OCI-LY7 (cell line): ENCODE measurements at regions not wholly inside any gene's neighbourhood (a gene's known extent, or its start where the extent isn't known, plus 50 kb on each side); places are given as distances from the start of the nearest gene placed in this dataset.

Experiments
- BruUV-seq: library from RNA; stranded (reverse); fragments of 400-500 nt; replicated peaks from 2 replicates; lab custom pipeline; 2021; lab: Mats Ljungman, UMichigan
- CTCF ChIA-PET: fragments of 300-600 bp; sonication (Branson Sonifier 250); formaldehyde crosslinking; loops from one replicate; lab custom pipeline; 2022; ENCODE audit warnings: antibody characterized with exemption; ENCODE audit not compliant: unreplicated experiment; lab: Charles Lee
- POLR2A ChIA-PET: fragments of 300-600 bp; sonication (Branson Sonifier 250); formaldehyde crosslinking; loops from one replicate; lab custom pipeline; 2022; ENCODE audit warnings: antibody characterized with exemption; lab: Charles Lee
- DNase-seq: peaks from one replicate; pipeline ENCODE4 v3.0.0-alpha.2; 2015; ENCODE audit warnings: low spot score
- H2AFZ ChIP-seq: fragments of 200-600 bp; sonication (generic), shearing (Covaris generic); 2 replicates; pipeline ENCODE4 v1.6.1; 2014; ENCODE audit warnings: mild to moderate bottlenecking, antibody characterized with exemption, low read length, moderate library complexity
- H3K27ac ChIP-seq: fragments of 200-600 bp; sonication (generic); 2 replicates; pipeline ENCODE4 v1.5.1; 2014; ENCODE audit warnings: mixed run types, low read depth, mild to moderate bottlenecking, moderate library complexity, low read length, inconsistent platforms; ENCODE audit not compliant: poor library complexity, severe bottlenecking
- H3K36me3 ChIP-seq: fragments of 200-600 bp; sonication (generic); 2 replicates; pipeline ENCODE4 v1.6.1; 2014; ENCODE audit warnings: mild to moderate bottlenecking, antibody characterized with exemption, low read length, moderate library complexity, mixed read lengths; ENCODE audit not compliant: insufficient read depth
- H3K4me1 ChIP-seq: fragments of 200-600 bp; sonication (generic); 2 replicates; pipeline ENCODE4 v1.5.1; 2014; ENCODE audit warnings: mild to moderate bottlenecking, low read length; ENCODE audit not compliant: insufficient read depth, poor library complexity, severe bottlenecking
- H3K4me2 ChIP-seq: fragments of 200-600 bp; sonication (generic); 2 replicates; pipeline ENCODE4 v1.6.1; 2014; ENCODE audit warnings: mild to moderate bottlenecking, low read length
- H3K4me3 ChIP-seq: fragments of 200-600 bp; sonication (generic); 2 replicates; pipeline ENCODE4 v1.5.1; 2014; ENCODE audit warnings: mild to moderate bottlenecking, low read depth, low read length; ENCODE audit not compliant: poor library complexity, severe bottlenecking
- H3K79me2 ChIP-seq: fragments of 200-600 bp; sonication (generic); 2 replicates; pipeline ENCODE4 v1.6.1; 2016; ENCODE audit warnings: low read depth, mild to moderate bottlenecking, low read length, moderate library complexity, mixed read lengths; ENCODE audit not compliant: insufficient read depth
- H3K9me2 ChIP-seq: fragments of 200-600 bp; sonication (generic); 2 replicates; pipeline ENCODE4 v1.6.1; 2016; ENCODE audit warnings: mild to moderate bottlenecking, low read length, mixed read lengths; ENCODE audit not compliant: insufficient read depth
- H3K9me3 ChIP-seq: fragments of 200-600 bp; sonication (generic); 2 replicates; pipeline ENCODE4 v1.6.1; 2014; ENCODE audit warnings: mild to moderate bottlenecking, mixed run types, low read length, mixed read lengths
- H4K20me1 ChIP-seq: fragments of 200-600 bp; sonication (generic); 2 replicates; pipeline ENCODE4 v1.6.1; 2014; ENCODE audit warnings: mild to moderate bottlenecking, antibody characterized with exemption, low read length, moderate library complexity, mixed read lengths; ENCODE audit not compliant: insufficient read depth
- EZH2phosphoT487 ChIP-seq: fragments of 200-600 bp; sonication (generic); IDR thresholded peaks from 2 replicates; pipeline ENCODE4 v1.6.1; 2018; ENCODE audit warnings: low read depth, borderline replicate concordance, mild to moderate bottlenecking, mixed run types, antibody characterized with exemption, low read length, moderate library complexity, mixed read lengths
- intact Hi-C: fragments of 100-400 bp; cut with micrococcal nuclease; formaldehyde crosslinking; loops from one replicate; pipeline ENCODE4 v1.10.0; 2022; ENCODE audit not compliant: unreplicated experiment
- TF ChIP-seq, protein P1 (sequence below): fragments of 200-600 bp; sonication (generic); conservative IDR thresholded peaks from 2 replicates; pipeline ENCODE4 v1.5.1; 2014; ENCODE audit warnings: mild to moderate bottlenecking, antibody characterized with exemption, low read length, moderate library complexity, mixed read lengths

DNA sequence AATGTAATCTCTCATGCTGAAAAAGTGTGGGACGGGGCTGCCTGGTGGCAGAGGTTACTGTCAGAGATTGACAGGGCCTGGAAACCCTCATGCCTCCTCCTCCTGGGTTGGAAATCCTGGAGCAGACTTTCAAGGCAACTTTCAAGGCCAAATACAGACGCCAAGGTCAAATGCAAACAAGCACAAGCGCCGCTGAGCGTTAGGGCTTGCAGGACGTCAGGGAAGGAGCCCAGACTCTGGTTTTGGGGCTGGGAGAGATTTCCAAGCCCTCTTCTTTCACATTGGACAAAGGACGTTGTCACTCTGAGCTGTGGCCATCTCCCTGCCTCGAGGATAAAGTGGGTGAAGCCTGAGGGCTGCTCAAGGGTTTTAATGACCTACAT lies 120.1 kb downstream of the TWIST2 start:
- H3K36me3 ChIP-seq = no peaks in the 10 kb centered on the region
- H3K4me2 ChIP-seq = no peak overlapping the region
- no peaks in the 10 kb centered on the region for H3K9me3 ChIP-seq
- intact Hi-C loops = no loop called here
- H3K9me2 ChIP-seq = no peaks in the 10 kb centered on the region
- no peaks in the 10 kb centered on the region for H3K4me1 ChIP-seq
- TF ChIP-seq, protein P1, sequence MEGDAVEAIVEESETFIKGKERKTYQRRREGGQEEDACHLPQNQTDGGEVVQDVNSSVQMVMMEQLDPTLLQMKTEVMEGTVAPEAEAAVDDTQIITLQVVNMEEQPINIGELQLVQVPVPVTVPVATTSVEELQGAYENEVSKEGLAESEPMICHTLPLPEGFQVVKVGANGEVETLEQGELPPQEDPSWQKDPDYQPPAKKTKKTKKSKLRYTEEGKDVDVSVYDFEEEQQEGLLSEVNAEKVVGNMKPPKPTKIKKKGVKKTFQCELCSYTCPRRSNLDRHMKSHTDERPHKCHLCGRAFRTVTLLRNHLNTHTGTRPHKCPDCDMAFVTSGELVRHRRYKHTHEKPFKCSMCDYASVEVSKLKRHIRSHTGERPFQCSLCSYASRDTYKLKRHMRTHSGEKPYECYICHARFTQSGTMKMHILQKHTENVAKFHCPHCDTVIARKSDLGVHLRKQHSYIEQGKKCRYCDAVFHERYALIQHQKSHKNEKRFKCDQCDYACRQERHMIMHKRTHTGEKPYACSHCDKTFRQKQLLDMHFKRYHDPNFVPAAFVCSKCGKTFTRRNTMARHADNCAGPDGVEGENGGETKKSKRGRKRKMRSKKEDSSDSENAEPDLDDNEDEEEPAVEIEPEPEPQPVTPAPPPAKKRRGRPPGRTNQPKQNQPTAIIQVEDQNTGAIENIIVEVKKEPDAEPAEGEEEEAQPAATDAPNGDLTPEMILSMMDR = no peak
- H4K20me1 ChIP-seq = no peaks in the 10 kb centered on the region
- H3K27ac ChIP-seq = no peak overlapping the region
- CTCF ChIA-PET = no interaction called here
- BruUV-seq = no TSS peak
- H2AFZ ChIP-seq = no peak overlapping the region
- no peak overlapping the region for H3K4me3 ChIP-seq
- POLR2A ChIA-PET = no interaction called here
- no peak for DNase-seq
- H3K79me2 ChIP-seq = no peaks in the 10 kb centered on the region

GRCh38 chr2:238968616-238969384 lies 120.9 kb downstream of the TWIST2 start:
- H3K27ac ChIP-seq = no peak overlapping the region
- ChIA-PET CTCF (no interaction called here), POLR2A (no interaction called here)
- H2AFZ ChIP-seq = no peak overlapping the region
- no peak overlapping the region for H3K4me2 ChIP-seq
- intact Hi-C loops = no loop called here
- BruUV-seq = no TSS peak
- H3K4me3 ChIP-seq = no peak overlapping the region
- H4K20me1 ChIP-seq = no peaks in the 10 kb centered on the region
- no peaks in the 10 kb centered on the region for H3K4me1 ChIP-seq
- DNase-seq = no peak
- no peaks in the 10 kb centered on the region for H3K9me3 ChIP-seq
- no peaks in the 10 kb centered on the region for H3K9me2 ChIP-seq
- H3K36me3 ChIP-seq = no peaks in the 10 kb centered on the region
- no peaks in the 10 kb centered on the region for H3K79me2 ChIP-seq
- TF ChIP-seq EZH2phosphoT487 = no peak

DNA sequence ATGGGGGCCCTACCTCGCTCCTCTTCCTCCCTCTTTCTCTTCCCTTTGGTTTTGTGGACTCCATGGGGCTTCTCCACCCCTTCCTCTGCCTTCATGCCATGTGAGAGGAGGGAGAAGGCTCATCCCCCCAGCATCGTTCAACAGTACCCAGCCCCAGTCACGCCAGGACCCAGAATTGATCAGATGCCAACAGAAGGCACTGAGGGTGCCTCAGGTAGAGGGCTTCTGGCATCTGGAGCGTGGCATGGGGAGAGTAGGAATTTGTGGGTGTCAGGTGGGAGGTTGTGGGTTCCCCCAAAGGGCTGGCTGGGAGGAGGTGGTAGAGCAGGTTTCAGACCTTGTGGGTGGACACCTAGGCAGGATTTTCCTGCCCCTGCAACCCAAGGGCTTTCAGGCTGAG lies 122.0 kb downstream of the TWIST2 start:
- Histone ChIP-seq H3K9me3 (no peaks in the 10 kb centered on the region), H4K20me1 (no peaks in the 10 kb centered on the region), H3K36me3 (no peaks in the 10 kb centered on the region), H3K27ac (no peak overlapping the region), H3K4me1 (no peaks in the 10 kb centered on the region), H2AFZ (no peak overlapping the region), H3K9me2 (no peaks in the 10 kb centered on the region), H3K4me2 (no peak overlapping the region), H3K4me3 (no peak overlapping the region), H3K79me2 (no peaks in the 10 kb centered on the region)
- ChIA-PET CTCF (no interaction called here), POLR2A (no interaction called here)
- TF ChIP-seq, protein P1 = no peak
- no peak for TF ChIP-seq EZH2phosphoT487
- intact Hi-C loops = no loop called here
- no peak for DNase-seq
- BruUV-seq = no TSS peak
